AG08395 (cell line): ENCODE measurements at regions not wholly inside any gene's neighbourhood (a gene's known extent, or its start where the extent isn't known, plus 50 kb on each side); places are given as distances from the start of the nearest gene placed in this dataset.
A peak's percentile ranks its signal among the peaks of the same experiment; 100 is the strongest.

Experiments
- DNase-seq: peaks from one replicate; pipeline ENCODE4 v3.0.0; 2012; ENCODE audit warnings: mixed read lengths, low spot score

GRCh38 chr6:147035886-147036285, 168.3 kb upstream of the STXBP5 start:
- DNase-seq: no peak

DNA sequence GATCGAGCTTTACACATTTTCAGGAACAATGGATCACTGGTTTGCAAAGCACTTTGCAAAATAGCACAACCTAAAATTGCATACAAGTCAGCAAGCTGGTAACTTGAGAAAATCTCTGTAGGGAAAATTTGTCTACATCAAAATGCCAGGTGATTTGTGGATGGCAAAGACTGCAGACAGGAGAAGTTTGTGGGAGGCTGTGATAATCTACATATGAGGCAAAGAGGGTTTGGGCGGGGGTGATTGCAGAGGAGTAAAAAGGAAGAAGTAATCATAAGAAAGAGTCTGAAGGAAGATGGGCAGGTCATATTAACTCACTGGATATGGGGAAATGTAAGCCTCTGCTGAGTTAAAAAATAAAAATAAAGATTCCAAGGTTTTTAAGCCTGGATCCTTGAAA, 166.3 kb upstream of the STXBP5 start:
- DNase-seq: no peak

- peak; percentile 35 for DNase-seq
Measured at GRCh38 chr6:147040121-147040910, 163.9 kb upstream of the STXBP5 start.

- DNase-seq: no peak
Measured at GRCh38 chr6:147042679-147043078, 161.5 kb upstream of the STXBP5 start.

- DNase-seq: no peak
Measured at GRCh38 chr6:147043994-147044477, 160.2 kb upstream of the STXBP5 start.

DNA sequence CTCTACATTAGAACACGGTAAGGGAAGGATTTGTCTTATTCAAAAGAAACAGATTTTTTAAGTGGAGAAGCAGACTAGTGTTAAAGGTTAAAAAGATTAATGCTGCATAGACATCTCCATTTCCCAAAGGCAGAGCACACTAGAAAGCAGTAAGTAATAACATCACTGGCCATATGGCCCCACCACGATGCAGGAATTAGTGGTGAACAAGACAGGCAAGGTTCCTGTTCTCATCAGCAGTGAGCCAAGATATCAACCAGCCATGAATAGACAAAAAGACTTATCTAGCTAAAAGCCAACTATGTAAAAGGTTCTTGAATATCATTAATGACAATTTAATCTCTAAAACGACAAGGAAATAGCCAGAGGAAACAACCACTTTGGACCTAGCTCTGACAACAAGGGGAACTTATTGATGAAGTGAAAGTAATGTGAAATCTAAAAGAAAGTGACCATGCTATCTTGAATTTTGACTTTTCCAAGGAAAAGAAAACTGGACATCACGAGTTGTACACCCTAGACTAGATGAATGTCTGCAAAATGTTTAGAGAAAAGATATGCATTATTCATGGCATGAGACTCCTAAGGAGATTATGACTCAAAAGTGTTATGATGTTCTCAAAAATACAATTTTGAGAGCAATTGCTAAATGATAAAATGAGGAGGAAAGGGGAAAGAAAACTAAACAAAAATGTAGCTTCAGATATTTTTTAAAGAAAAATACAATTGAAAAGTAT, 157.9 kb upstream of the STXBP5 start:
- no peak for DNase-seq

- DNase-seq: no peak
Measured at GRCh38 chr6:147048930-147049329, 155.3 kb upstream of the STXBP5 start.

DNA sequence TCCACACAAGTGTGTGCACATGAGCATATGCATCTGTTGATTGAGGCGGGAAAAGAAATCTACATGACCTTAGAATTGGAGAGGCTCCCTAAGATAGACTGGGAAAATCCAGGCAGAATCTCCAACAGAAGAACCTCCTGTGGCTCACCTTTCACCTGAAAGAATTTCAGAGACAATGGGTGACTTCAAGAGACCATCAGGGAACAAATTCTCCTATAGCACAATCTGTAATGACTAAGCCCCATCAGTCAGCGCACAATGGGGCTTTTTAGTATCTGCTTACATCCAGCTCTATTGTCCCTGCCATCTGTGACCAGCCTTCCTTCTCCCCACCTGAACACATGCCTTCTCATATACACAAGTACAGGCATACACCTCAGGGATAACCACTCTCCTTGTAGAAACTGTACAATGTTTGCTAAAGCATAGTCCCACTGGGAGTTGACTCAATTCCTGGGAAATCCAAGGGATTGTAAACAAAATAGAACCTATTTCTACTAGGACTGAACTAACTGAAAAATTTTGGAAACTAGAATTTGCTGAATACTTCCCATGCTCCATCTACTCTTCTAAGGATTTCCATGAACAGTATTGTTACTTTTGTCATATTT, 150.8 kb upstream of the STXBP5 start:
- no peak for DNase-seq

- no peak for DNase-seq
Measured at GRCh38 chr6:147054158-147054557, 150.1 kb upstream of the STXBP5 start.

DNA sequence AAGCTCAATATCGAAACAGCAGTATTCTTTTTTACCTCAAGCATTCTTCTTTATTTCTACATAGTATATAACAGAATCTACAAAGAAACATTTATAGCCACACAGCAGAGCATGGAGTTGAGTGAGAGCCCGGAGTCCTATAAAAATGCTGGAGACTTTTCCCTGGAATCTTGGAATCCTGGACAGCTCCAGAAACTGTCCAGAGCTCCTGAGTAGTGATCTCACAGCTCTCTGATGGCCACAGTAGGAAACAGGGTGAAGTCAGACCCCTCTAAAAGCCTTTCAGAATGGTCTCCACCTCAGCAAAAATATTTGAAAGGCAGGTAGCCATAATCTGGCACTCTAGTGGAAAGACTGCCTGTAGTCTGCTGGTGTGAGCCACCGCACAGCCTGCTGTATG, 149.3 kb upstream of the STXBP5 start:
- no peak for DNase-seq

DNA sequence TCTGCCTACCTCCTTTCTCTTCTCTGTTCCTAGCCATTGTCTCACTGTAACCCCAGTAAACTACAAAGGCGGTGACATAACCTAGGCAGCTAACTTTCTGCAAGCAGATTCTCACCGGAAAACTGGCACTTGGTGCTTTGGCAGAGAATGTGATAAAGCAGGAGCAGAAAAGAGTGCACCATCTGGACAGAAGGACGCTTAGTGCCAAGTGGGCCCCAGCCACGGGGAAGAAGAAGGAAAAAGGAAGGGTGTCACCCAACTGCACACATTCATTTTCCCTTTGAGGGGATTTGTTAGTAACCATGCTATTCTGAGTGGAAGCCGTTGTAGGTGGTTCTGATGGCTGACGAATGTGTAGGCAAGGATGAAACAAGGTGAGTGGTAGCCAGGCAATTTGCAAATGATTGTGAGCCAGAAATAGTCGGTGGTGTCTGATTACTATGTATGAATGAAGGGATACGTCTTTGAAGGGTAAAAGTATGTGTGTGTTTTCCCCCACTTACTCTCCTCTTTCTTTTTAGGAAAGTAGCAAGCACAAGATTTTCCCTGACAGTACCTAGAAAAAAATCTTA, 148.3 kb upstream of the STXBP5 start:
- DNase-seq: no peak

GRCh38 chr6:147057188-147057587, 147.0 kb upstream of the STXBP5 start:
- DNase-seq: no peak

- DNase-seq: no peak
Measured at GRCh38 chr6:147057705-147058342, 146.4 kb upstream of the STXBP5 start.

DNA sequence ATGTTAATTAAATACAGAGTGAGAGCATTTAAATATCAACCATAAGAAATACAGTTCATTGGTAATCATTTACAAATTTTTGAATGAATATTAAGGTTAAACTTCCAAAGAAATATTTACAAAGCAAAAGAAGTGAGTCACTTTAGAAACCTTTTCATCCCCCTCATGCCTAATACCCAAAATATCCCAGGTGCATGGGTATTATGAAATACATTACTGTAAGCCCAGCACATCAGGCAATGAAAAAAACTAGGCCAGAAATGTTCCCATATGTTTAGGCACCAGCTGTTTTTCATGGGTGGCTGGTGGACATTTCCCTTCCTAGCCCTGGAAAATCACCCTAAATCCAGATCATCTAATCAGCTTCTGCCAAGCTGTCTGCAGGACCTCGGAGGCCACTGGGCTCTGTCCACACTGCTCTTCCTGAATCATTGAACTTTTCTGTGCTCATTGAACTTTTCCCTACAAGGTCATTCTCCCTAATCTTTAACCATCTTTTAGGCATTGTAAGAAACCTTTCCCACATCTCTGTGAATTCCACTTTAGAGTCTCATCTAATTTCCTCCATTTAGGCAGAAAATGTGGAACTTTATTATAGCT, 145.3 kb upstream of the STXBP5 start:
- no peak for DNase-seq

DNA sequence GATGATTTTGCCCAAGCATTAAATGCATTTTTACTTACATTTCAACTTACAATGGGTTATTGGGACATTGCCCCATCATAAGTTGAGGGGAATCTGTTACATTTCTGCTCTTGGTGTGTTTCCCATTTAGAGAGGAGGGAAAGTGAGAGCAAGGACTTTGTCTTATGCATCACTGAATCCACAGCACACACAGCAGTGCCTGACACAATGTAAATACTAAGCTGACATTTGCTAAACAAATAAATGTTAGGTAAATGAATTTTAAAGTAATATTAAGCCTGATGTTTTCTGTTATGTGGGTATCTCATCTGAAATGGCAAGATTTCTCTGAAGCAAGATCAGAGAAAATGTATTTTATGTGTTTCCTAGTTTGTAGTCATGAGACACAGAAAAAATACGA, 143.6 kb upstream of the STXBP5 start:
- DNase-seq: no peak

DNA sequence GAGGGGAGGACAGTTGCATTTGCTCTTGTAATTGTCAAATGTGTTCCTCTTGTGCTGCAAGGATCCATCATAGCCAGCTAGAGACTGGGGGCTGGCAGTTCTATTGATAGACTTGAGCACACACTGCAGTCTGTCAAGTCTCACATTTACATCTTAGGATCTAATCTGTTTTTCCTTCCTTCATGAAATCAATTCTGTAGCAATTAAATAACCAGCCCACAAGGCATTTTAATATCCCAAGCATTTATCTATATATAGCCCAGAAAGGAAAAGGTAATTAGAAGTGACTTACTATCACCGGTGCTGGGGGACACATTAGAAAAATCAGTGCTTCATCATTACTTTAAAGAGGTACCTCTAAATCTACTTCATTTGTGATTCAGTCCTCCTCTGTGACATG, 143.0 kb upstream of the STXBP5 start:
- no peak for DNase-seq

- peak; percentile 63 for DNase-seq
Measured at GRCh38 chr6:147063469-147064031, 140.7 kb upstream of the STXBP5 start.

- DNase-seq: no peak
Measured at GRCh38 chr6:147065786-147066185, 138.4 kb upstream of the STXBP5 start.

DNA sequence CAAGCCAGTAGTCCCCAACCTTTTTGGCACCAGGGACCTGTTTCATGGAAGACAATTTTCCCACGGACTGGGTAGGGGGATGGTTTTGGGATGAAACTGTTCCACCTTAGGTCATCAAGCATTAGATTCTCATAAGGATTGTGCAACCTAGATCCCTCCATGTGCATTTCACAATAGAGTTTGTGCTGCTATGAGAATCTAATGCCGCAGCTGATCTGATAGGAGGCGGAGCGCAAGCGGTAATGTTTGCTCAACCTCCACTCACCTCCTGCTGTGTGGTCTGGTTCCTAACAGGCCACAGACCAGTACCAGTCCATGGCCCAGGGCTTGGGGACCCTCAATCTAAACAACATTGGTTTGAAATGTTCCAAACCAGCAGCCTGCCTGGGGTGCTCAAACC, 137.0 kb upstream of the STXBP5 start:
- no peak for DNase-seq

DNA sequence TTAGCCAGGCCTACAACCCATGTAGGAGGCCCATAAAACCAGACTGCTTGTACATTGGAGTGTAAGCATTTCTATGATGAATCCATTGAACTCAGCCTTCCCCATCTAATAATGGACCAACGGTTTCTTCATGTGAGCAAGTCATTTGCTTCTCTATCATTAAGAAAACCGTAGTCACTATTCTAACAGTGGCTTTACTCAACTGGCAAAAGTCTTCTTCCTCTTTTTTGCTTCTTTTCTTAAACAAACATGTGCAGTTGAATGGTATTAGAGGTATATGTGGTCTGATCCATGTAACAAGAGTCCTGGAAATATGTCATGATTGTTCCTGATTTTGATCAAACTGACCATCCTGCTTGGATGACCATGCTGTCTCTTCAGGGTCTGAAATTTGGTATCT, 132.4 kb upstream of the STXBP5 start:
- DNase-seq: no peak

GRCh38 chr6:147075381-147075780, 128.8 kb upstream of the STXBP5 start:
- DNase-seq: no peak
